SW 1271 (cell line): ENCODE measurements at regions not wholly inside any gene's neighbourhood (a gene's known extent, or its start where the extent isn't known, plus 50 kb on each side); places are given as distances from the start of the nearest gene placed in this dataset.
A peak's percentile ranks its signal among the peaks of the same experiment; 100 is the strongest.

ENCODE experiments used
- DNase-seq, 2 experiments: peaks; one replicate each; lab custom pipeline; 2025; lab: John Stamatoyannopoulos, UW

DNA sequence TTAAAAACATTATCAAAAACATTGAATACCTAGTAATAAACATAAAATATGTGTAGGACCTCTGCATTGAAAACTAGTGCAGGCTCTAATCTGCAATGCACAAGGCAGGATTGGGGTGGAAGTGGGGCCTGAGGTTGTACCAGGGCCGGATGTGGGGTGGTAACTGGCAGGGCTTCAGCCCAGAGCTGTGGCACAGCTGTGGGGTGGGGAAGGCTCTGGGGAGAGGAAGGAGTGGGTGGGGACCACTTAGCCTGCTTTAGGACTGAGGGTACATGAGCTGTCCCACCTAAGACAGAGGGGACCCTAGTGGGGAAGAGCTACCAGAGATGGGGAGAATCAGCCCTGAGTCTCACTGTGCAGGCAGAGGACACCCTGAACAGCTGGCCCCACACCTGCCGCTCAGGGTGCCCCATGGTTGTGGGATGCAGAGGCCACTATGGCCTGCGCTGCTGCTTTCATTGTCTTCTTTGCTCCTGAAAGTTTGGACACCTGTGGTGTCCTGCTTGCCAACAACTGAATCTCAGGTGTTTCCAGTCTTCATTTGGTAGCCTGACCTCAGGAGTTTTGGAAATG is 311.4 kb downstream of the TLE4 start:
- no peak for DNase-seq

DNA sequence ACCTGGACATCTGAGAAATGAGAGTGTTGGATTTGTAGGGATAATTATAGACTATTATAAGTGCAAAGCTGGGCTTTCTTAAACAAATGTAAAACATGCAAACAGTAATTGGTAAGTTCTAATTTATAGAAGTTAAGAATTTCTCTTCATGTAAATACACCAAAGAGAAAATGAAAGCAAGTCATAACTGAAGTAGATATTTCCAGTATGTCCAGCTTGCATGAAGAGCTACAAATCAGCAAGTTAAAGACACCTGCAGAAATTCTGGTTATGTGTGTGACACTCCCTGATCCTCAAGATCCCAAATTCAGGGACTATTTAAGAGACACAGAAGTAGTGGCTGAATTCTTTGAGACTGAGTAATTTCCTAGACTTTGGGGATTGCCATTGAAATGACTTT is 308.9 kb downstream of the TLE4 start:
- no peak for DNase-seq

DNA sequence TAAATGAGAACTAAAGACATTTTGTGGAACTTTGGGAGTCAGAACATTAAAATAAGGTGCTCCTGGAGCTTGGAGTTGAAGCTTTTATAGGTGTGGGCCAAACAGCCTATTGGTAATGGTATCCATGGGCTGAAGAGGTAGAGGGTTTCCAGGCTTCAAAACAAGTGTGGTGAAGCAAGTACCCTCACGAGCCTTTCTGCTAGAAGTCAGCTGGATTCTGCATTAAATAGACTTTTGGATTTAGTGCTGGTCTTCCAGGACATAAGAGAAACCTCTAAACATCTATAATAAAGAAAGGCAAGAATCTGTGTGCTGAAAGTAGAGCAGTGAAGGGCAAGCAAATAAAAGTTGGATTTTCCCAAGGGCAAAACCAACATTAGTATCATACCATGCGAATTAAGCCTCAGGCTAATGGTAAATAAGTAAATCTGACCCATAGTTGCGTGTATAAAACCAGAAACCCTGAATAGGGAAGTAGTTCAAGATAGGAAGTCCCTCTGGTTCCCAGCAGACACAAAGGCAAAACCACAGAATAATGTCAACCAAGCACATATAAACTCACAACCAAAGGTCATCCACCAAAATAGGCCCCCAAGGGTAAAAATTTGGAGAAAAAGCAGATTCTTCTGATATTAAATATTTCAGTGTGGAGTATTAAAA is 306.3 kb downstream of the TLE4 start:
- DNase-seq: no peak

DNA sequence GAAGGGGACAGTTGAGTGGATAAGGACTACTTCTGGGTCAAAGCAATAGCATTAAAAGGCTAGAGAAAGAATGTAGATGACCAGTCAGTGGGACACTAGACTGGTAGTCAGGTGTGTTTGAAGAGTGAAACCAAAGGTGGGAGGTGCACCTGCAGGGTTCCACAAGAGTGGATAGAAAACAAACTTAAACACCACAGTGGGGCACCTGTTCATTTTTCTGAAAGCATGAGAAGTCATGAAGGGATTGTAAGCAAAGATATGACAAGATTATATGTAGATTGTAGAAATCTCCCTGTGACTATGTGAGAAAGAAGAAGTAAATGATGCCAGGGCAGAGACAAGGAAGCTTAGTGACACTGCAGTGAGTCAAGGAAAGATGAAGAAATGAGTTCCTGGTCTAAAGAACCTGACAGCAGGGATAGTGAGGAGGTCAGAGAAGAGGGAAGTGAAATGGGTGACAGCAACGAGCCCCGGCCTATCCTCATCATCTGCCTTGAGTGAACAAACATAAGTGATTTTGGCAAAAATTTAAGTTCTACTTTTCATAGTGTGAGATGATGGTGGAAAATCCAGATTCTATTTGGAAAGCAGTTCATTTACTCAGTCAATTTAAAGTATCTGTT is 296.9 kb downstream of the TLE4 start:
- DNase-seq: no peak

DNA sequence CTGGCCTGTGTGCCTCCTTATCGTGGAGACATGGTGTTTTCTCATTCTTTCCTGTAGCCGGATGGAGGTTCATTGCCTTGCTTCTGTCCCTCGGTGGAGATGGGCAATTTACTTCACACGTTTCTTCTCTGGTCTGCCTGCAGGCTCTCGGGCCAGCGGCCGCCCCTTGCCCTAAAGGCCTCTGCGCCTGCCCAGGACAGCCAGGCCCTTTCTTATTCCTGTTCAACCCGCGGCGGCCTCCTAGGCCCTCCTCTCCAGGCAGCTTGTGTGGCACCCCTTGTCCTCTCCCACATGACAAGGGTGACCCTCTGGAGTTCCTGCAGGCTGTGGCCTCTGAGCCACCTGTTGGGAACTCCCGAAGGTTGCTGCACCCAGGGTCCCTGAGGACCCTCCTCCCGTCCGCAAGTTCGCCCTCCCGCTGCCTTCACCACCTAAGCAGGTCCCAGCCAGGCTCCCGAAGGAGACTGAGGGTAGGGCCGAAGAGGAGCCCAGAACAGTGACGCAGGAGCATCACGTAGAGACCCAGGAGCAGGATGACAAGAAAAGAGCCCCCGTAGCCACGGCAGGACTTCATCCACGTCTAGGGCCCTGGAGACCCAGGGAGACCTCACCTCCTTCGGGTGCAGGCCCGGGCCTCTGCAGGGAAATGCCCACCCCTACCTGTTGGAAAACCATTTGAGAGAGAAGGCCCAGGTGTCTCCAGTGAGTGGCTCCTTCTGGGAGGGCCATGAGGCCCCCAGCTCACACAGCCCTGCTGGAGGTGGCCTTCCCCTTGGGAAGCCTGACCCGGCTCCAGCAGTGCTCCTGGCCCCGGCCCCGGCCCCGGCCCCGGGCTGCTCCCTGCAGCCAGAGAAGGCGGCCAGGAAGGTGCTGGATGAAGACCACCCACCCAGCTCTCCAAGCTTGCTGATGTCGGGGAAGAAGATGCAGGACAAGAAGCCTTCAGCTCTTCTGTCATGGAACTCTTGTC is 291.4 kb downstream of the TLE4 start:
- DNase-seq: no peak

DNA sequence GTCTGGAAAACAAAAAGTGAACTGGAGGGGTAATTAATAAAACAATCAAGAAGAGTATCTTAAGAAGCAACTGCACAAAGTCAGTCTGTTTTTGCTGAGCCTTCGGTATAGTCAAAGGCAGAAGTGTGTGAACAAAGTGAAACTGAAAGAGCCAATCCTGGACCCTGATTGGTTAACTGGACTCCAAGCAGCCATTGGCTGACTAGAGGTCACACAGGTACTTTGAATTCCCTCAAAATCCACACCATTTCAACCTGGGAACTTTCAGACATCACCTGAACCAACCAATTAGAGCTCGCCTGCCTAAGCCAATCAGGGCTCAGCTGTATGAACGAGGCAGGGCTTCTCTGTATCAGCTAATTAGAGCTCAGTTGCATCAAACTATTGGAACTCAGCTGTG is 286.7 kb downstream of the TLE4 start:
- DNase-seq: peak in 1 of 2 experiments; percentile 42

DNA sequence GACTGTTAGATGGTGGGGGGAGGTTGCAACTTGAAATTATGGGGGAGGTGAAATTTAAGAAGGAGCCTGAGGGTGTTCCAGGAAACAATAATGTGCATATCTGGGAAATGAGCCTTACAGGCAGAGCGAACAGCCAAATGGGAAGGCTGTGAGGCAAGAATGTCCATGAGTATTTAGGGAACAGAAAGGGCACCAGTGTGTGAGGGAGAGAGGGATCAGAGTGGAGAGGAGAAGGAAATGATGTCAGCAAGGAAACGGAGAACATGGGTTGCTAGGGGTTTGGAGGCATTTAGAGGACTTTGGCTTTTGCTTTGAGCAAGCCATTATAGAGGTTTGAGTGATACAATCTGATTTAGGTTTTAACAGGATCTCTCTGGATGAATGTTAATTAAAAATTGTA is 285.4 kb downstream of the TLE4 start:
- no peak for DNase-seq

DNA sequence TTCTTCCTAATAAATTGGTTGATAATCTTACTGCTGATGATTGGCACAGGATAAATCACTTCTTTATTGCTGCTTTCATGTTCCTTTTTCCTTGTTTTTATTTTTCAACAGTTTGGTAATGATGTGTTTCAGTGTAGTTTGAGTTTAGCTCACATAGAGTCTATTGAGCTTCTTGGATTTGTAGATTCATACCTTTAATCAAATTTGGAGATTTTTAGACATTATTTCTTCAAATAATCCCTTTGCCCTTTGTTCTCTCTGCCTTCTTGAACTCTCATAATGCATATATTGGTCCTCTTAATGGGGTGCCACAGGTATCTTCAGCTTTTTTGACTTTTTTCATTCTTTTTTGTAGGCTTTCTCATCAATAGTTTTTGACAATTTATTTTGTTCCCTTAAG is 275.3 kb downstream of the TLE4 start:
- DNase-seq: no peak

DNA sequence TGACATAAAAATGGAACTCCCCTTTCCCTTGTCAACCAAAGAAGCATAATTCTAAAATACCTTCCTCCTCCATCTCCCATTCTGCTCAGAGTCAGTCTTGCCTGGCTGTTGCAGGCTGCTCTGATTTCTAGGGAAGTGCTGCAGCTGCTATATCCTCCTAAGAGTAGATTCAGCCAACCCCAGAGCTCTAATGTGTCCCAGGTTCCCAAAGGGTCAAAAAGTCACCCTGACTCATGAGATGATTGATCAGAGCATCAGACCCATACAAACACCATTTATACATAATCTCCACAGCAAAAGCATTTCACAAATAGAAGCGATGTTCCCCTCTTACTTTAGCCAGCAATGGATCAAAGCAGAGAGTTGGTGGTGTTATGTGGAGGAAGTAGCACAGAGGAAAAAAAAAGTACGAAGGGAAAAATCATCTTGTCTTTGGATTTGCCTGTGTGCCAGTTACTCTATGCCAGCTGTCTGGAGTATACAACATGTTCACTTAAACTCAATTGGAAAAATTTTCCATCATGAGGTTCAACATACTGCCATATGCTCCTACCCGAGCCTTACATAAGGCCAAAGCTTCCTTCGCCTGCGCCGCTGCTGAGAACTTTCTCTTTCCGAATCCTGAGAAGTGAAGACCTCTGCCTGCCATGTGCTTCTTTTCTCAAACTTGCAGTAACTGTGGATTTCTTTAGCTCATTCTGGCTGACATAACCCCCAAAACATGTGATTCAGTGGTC is 258.0 kb downstream of the TLE4 start:
- no peak for DNase-seq

DNA sequence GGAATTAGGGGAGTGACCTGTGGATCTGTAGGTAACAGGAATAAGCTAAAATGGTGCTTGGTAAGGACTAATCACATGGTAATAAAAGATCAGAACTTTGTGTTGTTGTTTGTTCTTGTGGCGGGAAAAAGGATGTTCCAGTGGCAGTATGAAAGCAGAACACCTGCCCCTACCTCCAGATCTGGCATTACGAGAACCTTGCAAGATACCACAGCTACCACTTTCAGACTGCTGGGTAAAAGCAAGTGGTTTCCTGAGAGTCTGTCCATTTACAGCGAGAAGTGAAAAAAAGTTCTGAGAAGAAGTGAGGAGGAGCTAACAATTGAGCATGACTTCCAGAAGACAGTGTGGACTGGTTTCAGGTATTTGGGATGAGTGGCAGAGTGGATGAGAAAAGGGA is 252.5 kb downstream of the TLE4 start:
- no peak for DNase-seq

DNA sequence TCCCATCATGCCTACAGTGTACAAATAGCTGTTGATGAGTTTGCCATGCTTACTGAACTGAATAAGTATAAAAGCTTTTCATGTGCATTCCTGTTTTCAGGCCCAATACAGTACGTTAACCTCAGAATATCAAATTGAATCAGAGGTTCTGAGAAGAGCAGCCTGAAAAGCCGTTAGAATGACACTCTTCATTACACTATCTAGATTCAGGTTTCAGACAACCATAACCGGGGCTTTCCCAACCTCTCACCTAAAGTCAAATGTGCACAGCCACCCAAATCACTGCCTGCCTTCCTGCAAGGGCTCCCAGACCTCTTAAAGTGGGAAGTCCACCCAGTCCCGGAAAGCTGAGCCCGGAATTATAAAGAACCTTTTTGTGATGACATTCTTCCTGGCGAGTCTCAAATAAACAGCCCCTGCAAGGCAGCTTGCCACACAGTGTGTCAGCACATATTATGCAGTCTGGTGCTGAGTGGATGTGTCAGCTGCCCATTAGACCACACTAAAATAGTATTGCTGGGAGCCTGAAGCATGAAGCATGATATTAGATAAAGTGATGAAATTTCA is 245.8 kb downstream of the TLE4 start:
- DNase-seq: no peak

DNA sequence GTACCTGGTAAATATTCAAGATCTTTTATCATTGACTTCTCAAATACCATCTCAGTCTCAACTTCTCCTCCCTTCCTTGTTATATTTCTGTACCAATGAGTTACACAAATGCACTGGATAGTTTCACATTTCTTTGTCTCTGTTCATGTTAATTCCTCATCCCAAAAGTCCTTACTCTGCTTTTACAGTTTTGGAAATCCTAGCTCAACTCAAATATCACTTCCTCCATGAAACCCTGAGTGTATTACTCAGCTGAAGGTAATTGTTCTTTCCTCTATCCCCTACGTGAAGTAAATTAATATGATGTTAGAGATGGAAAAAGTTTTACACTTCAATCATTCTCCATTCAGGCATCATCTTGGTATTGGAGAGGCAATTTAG is 241.5 kb downstream of the TLE4 start:
- no peak for DNase-seq

DNA sequence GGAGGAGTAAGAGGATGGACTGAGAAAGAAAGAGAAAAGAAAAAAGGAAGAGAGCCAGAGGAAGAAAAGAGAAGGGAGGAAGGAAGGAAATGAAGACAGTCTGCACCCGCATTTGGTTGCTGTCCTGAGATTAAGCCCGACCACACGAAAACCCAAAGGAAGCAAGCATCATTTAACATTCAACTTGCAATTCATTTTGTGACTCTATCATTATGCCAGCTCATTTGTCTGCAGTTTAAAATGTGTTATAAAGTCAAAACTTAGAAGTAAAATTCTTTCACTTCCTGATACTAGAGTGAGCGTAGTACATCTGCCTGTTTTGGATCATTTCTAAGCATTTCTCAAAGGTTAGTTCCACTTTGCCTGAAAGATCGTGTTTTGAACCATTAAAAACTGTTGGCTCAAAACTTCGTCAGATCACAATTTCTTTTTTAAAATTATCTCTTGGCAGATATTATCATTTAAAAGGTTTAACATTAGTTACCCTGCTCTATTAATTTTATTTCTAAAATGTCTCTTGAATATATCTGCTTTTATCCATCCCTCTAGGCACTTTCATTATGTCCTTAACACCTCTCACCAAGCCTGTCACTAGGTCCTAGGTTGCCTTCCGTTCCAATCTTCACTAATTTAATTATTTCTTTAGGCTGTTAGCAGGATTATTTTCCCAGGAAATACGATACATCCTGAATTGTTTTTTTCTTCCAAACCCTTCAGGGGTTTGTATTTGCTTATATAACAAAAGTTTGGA is 240.9 kb downstream of the TLE4 start:
- DNase-seq: no peak

DNA sequence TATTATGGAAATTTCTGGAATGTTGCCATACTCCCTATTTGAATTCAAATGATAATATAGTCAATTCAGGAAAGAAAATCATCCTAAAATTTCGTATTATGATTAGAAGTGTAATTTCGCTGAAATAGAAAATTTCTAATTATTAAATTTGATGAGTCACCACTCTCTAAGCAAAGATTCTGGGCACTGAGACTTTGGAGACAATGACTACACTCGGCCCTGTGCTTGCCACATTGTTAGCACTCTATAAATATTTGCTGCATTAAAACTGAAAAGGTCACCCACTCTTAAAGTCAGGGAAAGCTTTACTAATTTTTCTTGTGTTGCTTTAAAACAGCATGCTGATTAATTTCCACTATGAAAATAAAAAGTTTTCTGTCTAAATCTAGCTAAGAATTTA is 240.3 kb downstream of the TLE4 start:
- no peak for DNase-seq

DNA sequence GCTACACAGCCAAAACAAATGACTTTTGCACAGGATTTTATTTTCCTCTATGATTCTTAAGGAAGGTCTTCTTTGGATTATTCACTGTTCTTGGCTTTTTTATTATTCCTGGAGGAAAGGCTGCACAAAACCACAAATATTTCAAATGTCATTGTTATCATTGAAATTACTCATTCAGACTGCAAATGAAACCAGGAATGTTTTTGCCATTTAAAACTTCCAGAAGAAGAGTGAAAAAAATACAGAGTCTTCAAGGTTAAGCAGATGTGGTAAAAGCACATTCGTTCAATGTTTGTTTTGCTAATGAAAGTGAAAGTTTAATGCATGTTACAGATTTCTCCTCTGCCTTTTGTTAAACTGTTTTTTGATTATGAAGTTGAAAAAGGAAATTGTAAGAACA is 238.2 kb downstream of the TLE4 start:
- peak in 1 of 2 experiments; percentile 21 for DNase-seq

DNA sequence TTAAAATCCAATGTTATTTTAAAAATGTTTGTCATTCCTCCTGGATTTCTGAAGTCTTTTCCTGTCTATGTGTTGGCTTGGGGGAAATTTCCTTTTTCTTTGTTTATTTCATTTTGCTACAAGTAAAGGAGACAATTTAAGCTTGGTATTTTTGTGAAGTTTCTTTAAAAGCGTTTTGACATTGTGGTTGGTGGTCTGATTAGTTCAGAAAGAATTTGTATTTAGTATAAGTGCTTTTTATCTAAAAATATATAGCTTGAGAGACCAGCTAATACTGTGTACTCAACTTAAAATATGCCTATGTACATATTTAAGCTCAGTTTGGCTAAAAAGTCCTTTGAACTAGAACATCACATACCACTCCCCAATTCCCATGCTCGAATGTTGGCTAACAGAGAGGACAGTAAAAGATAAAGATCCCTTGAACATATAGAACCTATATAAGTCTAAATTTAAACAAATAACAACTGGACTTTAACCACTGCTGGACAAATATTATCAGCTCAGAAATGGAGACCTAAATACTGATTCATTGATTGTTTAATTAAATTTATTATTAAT is 237.6 kb downstream of the TLE4 start:
- DNase-seq: no peak

DNA sequence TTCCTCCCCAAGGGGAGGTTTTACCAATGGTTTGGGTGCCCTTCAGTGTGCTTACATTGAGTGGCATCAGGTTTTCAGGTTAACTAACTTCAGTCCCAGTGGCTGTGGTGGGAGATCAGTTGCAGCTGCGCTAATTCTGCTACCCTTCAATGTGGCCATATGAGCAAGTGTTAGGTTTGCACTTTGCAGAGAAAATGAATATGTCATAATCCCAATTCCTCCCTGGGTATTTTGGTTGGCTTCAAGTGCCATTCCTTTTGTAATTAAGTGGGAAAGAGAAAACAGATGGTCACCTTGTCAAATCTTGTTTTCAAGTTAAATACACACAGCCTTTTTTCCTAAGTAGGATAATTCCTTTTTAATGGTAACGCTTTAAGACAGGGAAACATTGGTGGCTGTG is 236.2 kb downstream of the TLE4 start:
- no peak for DNase-seq

DNA sequence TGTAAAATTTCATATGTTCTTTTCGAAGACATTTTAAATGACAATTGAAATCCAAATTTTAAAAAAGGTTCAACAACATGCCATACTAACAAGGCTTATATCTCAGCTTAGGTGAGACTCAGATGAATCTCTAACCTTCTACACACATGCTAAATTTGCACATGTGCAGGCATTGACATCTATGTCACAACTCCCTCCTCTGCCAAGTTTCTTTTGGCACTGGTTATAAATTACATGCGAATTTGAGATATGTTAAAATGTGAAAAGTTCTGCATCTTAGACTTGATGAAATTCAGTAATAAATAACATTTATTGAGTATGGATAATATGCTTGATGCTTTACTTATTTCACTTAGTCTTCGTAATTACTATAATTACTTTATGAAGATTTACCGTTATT is 234.3 kb downstream of the TLE4 start:
- DNase-seq: no peak

DNA sequence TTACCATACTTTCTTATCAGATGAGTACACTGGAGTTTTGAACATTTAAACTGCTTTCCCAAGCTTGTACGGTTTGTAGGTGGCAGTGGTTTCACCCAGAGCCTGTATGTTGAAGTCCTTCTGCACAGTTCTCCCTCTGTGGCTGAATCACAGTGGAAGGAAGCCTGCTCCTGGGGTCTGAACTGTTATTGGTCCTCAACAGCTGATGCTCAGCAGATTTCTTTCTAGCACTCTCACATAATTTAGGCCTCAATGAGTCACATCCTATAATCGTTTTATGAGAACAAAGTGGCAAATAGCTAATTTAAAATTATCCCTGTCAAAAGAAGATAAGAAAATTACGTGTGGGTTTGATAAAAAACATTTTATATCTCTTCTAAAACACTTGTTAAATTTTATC is 229.7 kb downstream of the TLE4 start:
- no peak for DNase-seq

DNA sequence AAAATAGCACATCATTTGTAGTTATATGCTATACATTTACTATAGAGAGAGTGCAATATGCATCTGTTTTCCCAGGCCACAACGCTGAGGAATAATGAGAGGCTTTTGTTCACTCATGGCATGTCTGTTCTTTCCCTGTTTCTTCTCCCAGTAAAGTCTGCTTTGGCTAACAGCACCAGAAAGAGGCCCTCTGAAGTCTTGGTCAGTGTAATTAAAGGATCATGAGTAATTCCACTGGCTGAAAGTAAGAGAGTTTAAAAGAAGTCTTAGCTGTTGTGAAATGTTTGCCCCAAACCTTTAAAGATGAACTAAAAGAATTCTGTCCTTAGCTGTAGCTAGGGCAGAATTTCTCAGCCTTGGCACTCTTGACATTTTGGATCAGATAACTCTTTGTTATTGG is 228.8 kb downstream of the TLE4 start:
- DNase-seq: no peak
